ENCODE measurements at regions not wholly inside any gene's neighbourhood (a gene's known extent, or its start where the extent isn't known, plus 50 kb on each side); places are given as distances from the start of the nearest gene placed in this dataset.

- DNase-seq = no peak
Observed at GRCh38 chr10:61317706-61318105, 135.5 kb downstream of the TMEM26 start.

DNA sequence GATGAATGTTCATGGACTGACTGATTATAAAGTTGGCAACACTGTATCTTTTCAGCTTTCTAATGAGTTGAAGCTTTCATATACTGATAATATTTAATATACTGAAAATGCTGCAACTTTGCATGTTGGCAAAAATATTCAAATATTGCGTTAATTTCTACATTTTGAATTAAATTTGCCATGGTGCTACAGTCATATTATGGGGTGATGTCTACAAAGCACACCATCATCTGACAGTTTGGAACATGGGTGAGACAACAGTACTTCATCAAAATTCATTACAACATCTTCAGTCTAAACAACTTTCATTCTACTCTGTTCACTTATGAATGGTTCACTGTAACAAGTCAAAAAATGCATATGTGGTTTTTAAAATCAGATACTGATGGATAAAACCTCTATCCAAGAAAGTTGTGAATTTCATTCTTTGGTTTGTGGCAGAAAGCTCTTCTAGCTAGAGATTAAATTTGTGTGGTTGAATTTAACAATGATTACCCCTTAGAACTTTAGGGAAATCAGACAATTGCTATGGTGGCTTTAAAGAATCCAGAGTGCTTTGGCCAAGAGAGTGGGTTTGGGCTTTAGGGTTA is 136.4 kb downstream of the TMEM26 start:
- DNase-seq = no peak

GRCh38 chr10:61314273-61314672 is 138.9 kb downstream of the TMEM26 start:
- DNase-seq = no peak

- DNase-seq = no peak
Observed at GRCh38 chr10:61313460-61313859, 139.7 kb downstream of the TMEM26 start.

- no peak for DNase-seq
Observed at GRCh38 chr10:61304746-61305145, 148.4 kb downstream of the TMEM26 start.

DNA sequence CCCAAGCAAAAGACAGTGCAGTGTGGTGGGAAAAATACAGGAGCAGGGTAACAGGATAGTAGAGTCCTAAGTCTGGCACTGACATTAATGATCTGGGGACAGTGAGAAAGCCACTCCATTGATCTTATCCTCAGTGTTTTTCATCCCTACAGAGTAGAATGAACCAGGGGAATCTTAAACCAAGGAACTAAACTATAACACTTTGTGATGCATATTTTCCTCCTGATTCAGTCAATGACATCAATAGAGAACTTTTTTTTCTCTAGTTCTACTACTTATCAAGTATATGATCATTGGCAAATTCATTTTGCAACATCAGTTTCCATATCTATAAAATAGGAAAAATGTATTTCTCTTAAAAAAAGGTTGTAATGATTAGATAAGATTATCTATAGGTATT is 151.1 kb downstream of the TMEM26 start:
- DNase-seq = no peak

DNA sequence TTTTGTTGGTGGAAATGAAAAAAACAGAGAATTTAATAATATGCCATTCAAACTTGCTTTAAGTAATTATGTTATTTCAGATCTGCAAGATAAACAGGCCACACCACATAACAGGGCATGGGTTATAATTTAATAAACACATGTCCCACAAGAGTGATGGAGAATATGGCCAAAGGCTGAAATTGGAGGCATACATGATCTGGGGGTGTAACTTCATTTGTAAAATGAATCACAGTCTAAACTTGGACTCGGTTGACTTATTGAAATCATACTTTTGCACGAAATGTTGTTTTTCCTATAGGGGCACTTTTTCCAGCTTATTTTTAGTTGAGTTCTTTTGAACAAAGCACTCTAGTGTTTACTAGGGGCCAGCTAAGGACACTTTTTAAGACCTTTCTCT is 151.6 kb downstream of the TMEM26 start:
- DNase-seq = no peak

GRCh38 chr10:61299841-61300240 is 153.3 kb downstream of the TMEM26 start:
- no peak for DNase-seq

- DNase-seq = no peak
Observed at GRCh38 chr10:61299156-61299555, 154.0 kb downstream of the TMEM26 start.

DNA sequence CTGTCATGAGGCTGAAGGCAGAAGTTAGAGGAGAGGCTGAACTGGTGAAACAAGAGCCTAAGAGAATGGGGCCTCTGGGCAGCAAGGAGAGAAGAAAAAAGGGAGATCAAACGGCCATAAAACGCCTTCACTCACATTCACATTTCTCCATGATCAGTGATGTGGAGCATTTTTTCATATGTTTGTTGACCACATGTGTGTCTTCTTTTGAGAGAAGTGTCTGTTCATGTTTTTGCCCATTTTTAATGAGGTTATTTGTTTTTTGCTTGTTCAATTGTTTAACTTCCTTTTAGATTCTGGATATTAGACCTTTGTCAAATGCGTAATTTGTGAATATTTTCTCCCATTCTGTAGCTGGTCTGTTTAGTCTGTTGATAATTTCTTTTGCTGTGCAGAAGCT is 155.0 kb downstream of the TMEM26 start:
- no peak for DNase-seq

DNA sequence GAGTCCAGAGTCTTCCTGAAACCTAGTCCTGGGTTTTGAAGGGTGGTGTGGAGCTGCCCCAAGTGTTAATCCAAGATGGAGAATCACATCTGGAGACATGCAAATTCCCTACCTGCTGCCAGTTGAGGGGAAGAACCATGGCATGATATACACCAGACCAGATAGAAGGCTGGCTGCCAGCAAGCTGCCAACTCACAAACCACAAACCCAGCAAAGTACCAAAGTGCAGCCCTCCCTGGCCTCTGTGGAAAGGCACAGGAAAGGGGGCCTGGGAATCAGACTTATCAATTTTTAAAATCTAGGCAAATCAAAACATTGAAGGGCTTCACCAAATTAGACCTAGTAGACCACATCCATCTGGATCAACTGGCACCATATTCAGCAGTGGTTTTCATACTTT is 157.0 kb downstream of the TMEM26 start:
- DNase-seq = no peak

DNA sequence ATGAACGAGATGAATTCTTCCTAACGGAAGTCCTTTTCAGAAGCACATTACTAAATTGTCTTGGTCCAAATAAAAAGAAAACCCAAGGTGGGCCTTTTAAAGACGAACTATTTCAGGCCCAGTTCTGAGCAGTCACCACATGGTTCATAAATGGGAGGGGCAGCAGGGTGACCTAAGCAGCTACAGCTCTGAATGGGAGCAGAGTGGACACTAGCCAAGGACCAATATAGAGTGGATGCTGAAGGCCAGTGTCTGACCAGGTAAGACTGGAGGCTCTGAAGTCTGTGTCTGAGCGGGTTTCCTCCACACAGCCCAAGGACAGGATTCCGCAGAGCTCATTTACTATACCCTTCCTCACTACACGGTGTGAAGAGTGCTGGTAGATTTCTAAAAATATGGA is 159.1 kb downstream of the TMEM26 start:
- no peak for DNase-seq

GRCh38 chr10:61289813-61290212 is 163.4 kb downstream of the TMEM26 start:
- no peak for DNase-seq

DNA sequence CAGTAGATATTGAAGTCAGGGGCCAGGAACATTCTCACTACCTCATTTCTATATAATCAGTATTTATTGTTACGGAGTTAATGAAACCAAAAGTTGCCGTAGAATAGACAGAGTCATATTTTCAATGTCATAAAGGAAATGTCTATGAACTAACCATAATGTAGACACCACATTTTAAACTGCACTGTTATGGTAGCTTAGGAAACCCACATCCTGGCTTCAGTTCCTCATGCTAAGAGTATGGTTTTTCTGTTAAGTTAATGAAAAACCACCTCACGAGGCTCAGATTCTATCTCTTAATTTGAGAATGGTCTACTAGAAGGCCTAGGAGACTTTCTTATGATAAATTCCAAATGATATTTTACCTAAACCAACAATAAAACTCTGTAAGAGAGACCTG is 166.5 kb downstream of the TMEM26 start:
- no peak for DNase-seq

DNA sequence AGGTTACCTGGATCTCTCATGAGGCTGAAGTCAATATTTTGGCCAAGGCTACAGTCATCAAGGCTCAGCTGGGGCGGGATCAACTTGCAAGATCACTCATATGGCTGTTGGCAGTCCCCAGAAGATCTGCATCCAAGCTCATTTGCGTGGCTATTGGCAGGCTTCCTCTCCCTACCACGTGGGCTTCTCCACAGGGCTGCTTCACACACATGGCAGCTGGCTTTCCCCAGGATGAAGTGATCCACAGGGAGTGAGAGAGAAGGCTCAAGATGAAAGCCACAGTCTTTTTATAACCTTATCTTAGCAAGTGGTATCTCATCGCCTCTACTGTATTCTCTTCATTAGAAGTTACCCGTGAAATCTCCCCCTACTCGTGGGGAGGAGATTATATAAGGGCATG is 167.4 kb downstream of the TMEM26 start:
- no peak for DNase-seq

- peak; percentile 14 for DNase-seq
Observed at GRCh38 chr10:61284222-61284890, 168.8 kb downstream of the TMEM26 start.

DNA sequence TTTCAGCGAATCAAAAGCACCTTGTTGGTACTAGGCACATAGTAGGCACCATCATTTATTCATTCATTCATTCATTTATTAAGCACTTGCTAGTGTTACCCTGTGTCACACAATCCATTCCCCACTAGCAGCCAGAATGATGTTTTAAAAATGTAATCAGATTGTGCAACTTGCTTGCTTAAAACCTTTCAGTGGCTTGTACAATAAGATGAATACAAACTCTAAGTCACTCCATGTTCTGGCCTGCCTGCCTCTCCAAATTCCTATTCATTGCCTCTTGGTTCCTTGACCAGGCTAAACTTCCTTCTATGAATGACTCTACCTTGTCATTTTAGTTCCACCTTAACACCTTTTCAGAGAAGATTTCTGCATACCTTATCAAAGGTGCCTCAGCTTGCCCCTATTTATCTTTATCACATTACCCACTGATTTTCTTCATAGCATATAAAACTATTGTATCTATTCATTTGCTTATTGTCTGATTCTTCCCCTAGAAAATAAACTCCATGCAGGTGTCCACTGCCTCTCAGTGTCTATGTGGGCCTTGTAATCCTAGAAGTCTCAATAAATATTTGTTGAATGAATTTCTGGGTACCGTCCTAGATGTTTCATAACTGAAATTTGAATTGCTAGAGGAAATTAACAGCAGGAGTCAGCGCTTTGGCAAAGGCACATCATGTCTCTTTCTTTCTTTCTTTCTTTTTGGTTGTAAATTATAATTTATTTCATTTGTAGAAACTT is 169.5 kb downstream of the TMEM26 start:
- no peak for DNase-seq

GRCh38 chr10:61283066-61283465 is 170.1 kb downstream of the TMEM26 start:
- DNase-seq = no peak

GRCh38 chr10:61280303-61280702 is 172.9 kb downstream of the TMEM26 start:
- no peak for DNase-seq

- no peak for DNase-seq
Observed at GRCh38 chr10:61279400-61279799, 173.8 kb downstream of the TMEM26 start.

DNA sequence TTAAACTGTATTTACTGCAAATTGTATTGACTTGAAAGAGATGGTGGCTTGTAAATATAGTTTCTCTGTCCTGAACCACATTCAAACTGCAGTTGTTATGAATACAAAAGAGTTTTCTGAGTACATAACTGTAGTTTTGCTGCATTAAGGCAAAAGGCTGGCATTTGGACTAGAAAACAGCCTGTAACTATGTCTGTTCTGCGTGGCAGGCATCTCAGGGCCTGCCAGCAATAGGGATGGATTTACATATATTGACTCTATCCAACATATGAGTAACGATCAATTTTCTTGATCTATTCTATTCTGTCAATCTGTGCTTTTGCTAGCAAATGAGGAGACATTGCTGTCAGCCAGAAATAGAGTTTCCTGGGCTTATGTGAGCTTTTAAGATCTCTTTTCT is 174.6 kb downstream of the TMEM26 start:
- no peak for DNase-seq

DNA sequence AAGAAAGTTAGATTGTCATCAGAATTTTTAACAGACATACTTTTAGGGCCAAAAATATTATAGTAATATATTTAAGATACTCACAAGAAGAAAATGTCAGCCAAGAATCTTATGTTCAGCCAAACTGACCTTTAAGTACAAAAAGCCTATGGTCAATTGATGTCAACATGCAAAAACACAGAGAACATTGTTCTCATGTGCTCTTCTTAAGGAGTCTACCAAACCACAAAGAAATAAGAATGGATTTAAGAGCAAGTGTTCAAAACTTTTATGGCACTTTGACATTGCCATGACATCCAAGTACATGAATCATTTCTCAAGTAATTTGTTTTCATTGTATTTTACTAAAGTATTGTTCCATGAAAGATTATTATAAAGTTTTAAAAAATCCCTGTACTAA is 180.4 kb downstream of the TMEM26 start:
- DNase-seq = no peak

DNA sequence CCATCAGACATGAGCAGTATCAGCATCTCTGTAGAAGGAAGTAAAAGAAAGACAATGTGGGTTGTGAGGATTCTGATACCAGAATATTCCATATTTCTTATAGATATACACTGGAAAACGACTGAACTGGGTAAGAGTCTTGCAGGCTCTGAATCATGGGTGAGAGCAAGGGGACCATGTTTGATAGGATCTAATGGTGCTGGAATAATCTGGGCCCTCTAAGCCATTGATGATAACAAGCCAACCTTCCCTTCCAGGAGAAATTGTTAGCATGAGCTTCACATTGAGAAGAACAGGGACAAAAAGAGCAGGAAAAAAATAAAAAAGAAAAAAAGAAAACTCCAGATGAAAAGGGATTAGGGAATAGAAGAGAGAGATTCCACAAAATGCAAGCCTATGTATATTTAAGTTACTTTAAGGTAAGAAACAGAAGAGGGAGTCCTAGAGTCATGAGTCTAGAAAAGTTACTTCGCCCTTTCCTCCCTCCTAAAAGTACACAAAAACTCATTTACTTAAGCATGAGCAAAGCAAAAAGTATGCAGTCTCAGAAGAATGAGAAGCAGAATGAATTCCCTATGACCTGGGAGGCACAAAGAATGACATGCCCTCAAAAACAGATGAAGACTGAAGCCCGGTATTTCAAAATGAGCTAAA is 181.9 kb downstream of the TMEM26 start:
- no peak for DNase-seq

GRCh38 chr10:61263518-61263917 is 189.7 kb downstream of the TMEM26 start:
- no peak for DNase-seq

All from NCI-H1105 (cell line).